Vagina (tissue), 2 donors: ENCODE measurements at regions not wholly inside any gene's neighbourhood (a gene's known extent, or its start where the extent isn't known, plus 50 kb on each side); places are given as distances from the start of the nearest gene placed in this dataset.

Experiments
- DNase-seq, 2 donors: peaks; one replicate each; pipeline ENCODE4 v3.0.0-alpha.2; 2017; ENCODE audit errors: extremely low spot score in 2 of 2
- H3K27ac ChIP-seq: fragments of 200-600 bp; sonication (generic); one replicate; pipeline ENCODE4 v1.5.1; 2019
- H3K27me3 ChIP-seq: fragments of 200-600 bp; sonication (generic); one replicate; pipeline ENCODE4 v1.5.1; 2019
- H3K36me3 ChIP-seq, 2 donors: fragments of 200-600 bp; sonication (generic); one replicate each; pipeline ENCODE4 v1.5.1; 2017 to 2019
- H3K4me1 ChIP-seq: fragments of 200-600 bp; sonication (generic); one replicate; pipeline ENCODE4 v1.5.1; 2019
- H3K4me3 ChIP-seq, 2 donors: fragments of 200-600 bp; sonication (generic); 1 replicate in 1 of 2; 2 replicates in 1 of 2; pipeline ENCODE4 v1.5.1; 2016 to 2019
- H3K9me3 ChIP-seq: fragments of 200-600 bp; sonication (generic); one replicate; pipeline ENCODE4 v1.5.1; 2019
- POLR2A ChIP-seq, 2 donors: fragments of 450-650 bp; IDR thresholded peaks; one replicate each; pipeline ENCODE4 v1.6.1; 2017; ENCODE audit warnings: antibody characterized with exemption in 2 of 2, mild to moderate bottlenecking in 2 of 2, moderate library complexity in 2 of 2
- POLR2AphosphoS5 ChIP-seq, 2 donors: sonication (generic); formaldehyde crosslinking; IDR thresholded peaks; one replicate each; pipeline ENCODE4 v1.9.0; 2017; ENCODE audit warnings: antibody characterized with exemption in 2 of 2, mild to moderate bottlenecking in 2 of 2, low read depth in 1 of 2; ENCODE audit not compliant: insufficient read depth in 1 of 2
- intact Hi-C: fragments of 100-400 bp; cut with DNase I; formaldehyde crosslinking; loops from one replicate; pipeline ENCODE4 v1.15.1; 2023
- TF ChIP-seq, protein P1 (sequence below), 3 experiments: fragments of 450-650 bp in 2 of 3; fragments of 200-600 bp in 1 of 3; sonication (generic) in 1 of 3; IDR thresholded peaks; one replicate each; pipeline ENCODE4 v1.5.1; 2017 to 2019; ENCODE audit warnings: antibody characterized with exemption in 3 of 3, mild to moderate bottlenecking in 2 of 3, moderate library complexity in 2 of 3

DNA sequence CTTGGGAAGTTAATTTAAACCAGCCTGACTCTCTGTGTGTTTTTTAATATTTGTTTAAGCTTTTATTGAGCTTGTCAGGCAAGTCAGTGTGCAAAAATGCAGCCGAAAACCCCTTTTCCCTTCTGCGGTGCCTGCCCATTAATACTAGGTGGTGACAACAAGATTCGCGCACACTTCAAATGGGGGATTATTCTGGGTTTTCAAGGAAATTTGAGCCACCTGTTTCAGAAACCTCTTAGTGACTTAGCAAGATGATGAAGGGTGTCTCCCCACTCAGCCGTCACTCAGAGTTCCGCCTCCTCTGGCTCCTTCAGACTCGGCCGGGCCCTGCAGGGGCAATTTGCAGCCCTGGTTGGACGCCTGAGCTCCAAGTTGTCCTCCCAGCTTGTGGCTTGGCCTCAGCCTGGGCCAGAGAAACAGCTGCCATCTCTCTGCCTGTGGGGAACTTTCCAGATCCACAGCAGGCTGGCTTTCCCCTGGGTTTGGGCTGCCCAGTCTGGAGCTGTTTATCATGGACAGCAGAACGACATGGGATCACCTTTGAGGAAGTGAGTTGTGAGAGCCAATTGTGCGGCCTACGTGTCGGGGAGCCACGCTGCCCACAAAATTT is 75.9 kb downstream of the SPRY4 start:
- H3K4me1 ChIP-seq, result peaks cover 16% of the 10 kb centered on the region
- DNase-seq, result no peak
- H3K27ac ChIP-seq, result no peak overlapping the region
- H3K27me3 ChIP-seq, result no peaks in the 10 kb centered on the region
- intact Hi-C loops, result no loop called here
- H3K36me3 ChIP-seq, result no peaks in the 10 kb centered on the region
- H3K9me3 ChIP-seq, result no peaks in the 10 kb centered on the region
- H3K4me3 ChIP-seq, result no peak overlapping the region
- no peak for TF ChIP-seq POLR2A (IDR thresholded peaks at IDR 0.05)
- TF ChIP-seq, protein P1, sequence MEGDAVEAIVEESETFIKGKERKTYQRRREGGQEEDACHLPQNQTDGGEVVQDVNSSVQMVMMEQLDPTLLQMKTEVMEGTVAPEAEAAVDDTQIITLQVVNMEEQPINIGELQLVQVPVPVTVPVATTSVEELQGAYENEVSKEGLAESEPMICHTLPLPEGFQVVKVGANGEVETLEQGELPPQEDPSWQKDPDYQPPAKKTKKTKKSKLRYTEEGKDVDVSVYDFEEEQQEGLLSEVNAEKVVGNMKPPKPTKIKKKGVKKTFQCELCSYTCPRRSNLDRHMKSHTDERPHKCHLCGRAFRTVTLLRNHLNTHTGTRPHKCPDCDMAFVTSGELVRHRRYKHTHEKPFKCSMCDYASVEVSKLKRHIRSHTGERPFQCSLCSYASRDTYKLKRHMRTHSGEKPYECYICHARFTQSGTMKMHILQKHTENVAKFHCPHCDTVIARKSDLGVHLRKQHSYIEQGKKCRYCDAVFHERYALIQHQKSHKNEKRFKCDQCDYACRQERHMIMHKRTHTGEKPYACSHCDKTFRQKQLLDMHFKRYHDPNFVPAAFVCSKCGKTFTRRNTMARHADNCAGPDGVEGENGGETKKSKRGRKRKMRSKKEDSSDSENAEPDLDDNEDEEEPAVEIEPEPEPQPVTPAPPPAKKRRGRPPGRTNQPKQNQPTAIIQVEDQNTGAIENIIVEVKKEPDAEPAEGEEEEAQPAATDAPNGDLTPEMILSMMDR (IDR thresholded peaks at IDR 0.05), result no peak
- TF ChIP-seq POLR2AphosphoS5 (IDR thresholded peaks at IDR 0.05; ENCODE audit: insufficient read depth in 1 of 2, low read depth in 1 of 2), result no peak

DNA sequence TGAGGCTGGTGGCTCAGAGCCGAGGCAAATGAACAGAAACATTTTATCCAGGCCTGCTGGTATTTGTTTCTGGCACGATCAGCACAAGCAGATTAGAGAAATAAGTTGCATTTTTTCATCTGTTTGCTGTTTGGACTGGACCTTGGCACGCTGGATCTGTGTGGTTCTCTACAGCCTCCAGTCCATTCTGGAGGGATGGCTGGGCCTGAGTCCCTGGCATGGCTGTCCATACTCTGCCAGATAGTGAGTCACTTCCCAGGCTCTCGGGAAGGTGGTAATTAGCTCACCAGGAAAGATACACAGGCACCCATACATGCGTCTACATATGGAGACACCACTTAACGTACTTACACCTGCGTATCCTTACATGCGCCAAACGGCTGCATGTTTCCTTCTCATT is 78.6 kb downstream of the SPRY4 start:
- Histone ChIP-seq H3K9me3 (no peaks in the 10 kb centered on the region), H3K27ac (peak overlapping the region; percentile 19), H3K4me1 (peaks cover 16% of the 10 kb centered on the region), H3K4me3 (no peak overlapping the region), H3K36me3 (no peaks in the 10 kb centered on the region), H3K27me3 (no peaks in the 10 kb centered on the region)
- DNase-seq, result peak in 1 of 2 donors; percentile 62
- intact Hi-C loops, result no loop called here
- no peak for TF ChIP-seq POLR2AphosphoS5 (IDR thresholded peaks at IDR 0.05; ENCODE audit: insufficient read depth in 1 of 2, low read depth in 1 of 2)
- no peak for TF ChIP-seq POLR2A (IDR thresholded peaks at IDR 0.05)
- TF ChIP-seq, protein P1 (IDR thresholded peaks at IDR 0.05), result no peak

DNA sequence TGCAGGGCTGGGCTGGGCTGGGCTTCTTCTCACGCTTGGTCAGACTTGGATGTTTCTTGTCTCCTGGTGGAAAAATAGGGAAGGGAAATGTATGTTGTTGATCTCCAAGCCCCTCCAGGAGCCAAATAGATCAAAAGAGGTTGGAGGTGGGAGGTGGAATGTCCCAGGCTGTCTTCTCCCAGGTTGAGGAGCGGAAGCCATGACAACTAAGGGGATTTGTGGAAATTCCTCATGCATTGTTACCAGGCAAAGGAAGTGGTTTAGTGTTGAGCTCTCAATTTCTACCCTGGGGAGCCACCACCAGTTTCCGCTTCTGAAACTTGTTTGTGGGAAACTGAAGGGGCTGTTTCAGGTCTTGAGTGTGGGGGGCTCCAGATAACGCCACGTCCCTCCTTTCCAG is 79.0 kb downstream of the SPRY4 start:
- Histone ChIP-seq H3K4me3 (no peak overlapping the region), H3K9me3 (no peaks in the 10 kb centered on the region), H3K27me3 (no peaks in the 10 kb centered on the region), H3K27ac (peak overlapping the region; percentile 19), H3K4me1 (peaks cover 16% of the 10 kb centered on the region), H3K36me3 (no peaks in the 10 kb centered on the region)
- intact Hi-C loops, result no loop called here
- no peak for DNase-seq
- TF ChIP-seq POLR2AphosphoS5 (IDR thresholded peaks at IDR 0.05; ENCODE audit: insufficient read depth in 1 of 2, low read depth in 1 of 2), result no peak
- TF ChIP-seq POLR2A (IDR thresholded peaks at IDR 0.05), result no peak
- TF ChIP-seq, protein P1 (IDR thresholded peaks at IDR 0.05), result no peak

DNA sequence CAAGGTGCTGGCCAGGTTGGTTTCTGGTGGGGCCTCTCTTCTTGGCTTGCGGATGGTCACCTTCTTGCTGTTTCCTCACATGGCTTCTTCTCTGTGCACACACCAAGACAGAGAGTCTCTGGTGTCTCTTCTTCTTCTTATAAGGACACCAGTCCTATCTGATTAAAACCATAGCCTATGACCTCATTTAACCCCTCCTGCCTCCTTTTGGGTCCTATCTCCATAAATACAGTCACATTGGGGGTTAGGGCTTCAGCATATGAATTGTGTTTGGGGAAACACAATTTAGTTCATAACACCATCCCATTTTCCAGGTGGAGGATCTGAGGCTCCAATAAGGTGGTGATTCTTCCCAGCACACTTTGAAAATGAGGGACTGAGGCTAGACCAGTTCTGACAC is 80.4 kb downstream of the SPRY4 start:
- TF ChIP-seq POLR2A (IDR thresholded peaks at IDR 0.05), result no peak
- TF ChIP-seq, protein P1 (IDR thresholded peaks at IDR 0.05), result no peak
- no peak for TF ChIP-seq POLR2AphosphoS5 (IDR thresholded peaks at IDR 0.05; ENCODE audit: insufficient read depth in 1 of 2, low read depth in 1 of 2)
- Histone ChIP-seq H3K27me3 (no peaks in the 10 kb centered on the region), H3K27ac (no peak overlapping the region), H3K4me1 (peaks cover 16% of the 10 kb centered on the region), H3K9me3 (no peaks in the 10 kb centered on the region), H3K4me3 (no peak overlapping the region), H3K36me3 (no peaks in the 10 kb centered on the region)
- intact Hi-C loops, result no loop called here
- no peak for DNase-seq

DNA sequence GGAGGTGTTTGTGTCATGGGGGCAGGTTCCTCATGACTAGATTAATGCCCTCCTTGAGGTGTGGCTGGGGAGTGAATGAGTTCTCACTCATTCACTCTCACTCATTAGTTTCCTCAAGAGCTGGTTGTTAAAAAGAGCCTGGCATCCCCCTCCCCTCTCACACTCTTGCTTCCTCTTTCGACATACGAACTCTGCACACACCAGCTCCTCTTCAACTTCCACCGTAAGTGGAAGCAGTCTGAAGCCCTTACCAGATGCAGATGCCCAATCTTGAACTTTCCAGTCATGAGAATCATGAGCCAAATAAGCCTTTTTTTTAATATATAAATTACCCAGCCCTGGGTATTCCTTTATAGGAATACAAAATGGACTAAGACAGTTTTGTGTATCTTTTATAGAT is 82.5 kb downstream of the SPRY4 start:
- no peak for DNase-seq
- H3K27ac ChIP-seq, result no peak overlapping the region
- H3K27me3 ChIP-seq, result no peaks in the 10 kb centered on the region
- no peaks in the 10 kb centered on the region for H3K36me3 ChIP-seq
- intact Hi-C loops, result no loop called here
- H3K4me3 ChIP-seq, result no peak overlapping the region
- TF ChIP-seq, protein P1 (IDR thresholded peaks at IDR 0.05), result no peak
- TF ChIP-seq POLR2AphosphoS5 (IDR thresholded peaks at IDR 0.05; ENCODE audit: insufficient read depth in 1 of 2, low read depth in 1 of 2) (no peak), POLR2A (IDR thresholded peaks at IDR 0.05) (no peak)
- H3K4me1 ChIP-seq, result peaks cover 16% of the 10 kb centered on the region
- no peaks in the 10 kb centered on the region for H3K9me3 ChIP-seq
